GM19023 (cell line): ENCODE measurements at regions not wholly inside any gene's neighbourhood (a gene's known extent, or its start where the extent isn't known, plus 50 kb on each side); places are given as distances from the start of the nearest gene placed in this dataset.

Experiments used
- ATAC-seq: cut with Tn5 transposase; IDR thresholded peaks from one replicate; pipeline ENCODE4 v1.9.1; 2021; ENCODE audit warnings: mild to moderate bottlenecking, moderate library complexity; ENCODE audit not compliant: unreplicated experiment

DNA sequence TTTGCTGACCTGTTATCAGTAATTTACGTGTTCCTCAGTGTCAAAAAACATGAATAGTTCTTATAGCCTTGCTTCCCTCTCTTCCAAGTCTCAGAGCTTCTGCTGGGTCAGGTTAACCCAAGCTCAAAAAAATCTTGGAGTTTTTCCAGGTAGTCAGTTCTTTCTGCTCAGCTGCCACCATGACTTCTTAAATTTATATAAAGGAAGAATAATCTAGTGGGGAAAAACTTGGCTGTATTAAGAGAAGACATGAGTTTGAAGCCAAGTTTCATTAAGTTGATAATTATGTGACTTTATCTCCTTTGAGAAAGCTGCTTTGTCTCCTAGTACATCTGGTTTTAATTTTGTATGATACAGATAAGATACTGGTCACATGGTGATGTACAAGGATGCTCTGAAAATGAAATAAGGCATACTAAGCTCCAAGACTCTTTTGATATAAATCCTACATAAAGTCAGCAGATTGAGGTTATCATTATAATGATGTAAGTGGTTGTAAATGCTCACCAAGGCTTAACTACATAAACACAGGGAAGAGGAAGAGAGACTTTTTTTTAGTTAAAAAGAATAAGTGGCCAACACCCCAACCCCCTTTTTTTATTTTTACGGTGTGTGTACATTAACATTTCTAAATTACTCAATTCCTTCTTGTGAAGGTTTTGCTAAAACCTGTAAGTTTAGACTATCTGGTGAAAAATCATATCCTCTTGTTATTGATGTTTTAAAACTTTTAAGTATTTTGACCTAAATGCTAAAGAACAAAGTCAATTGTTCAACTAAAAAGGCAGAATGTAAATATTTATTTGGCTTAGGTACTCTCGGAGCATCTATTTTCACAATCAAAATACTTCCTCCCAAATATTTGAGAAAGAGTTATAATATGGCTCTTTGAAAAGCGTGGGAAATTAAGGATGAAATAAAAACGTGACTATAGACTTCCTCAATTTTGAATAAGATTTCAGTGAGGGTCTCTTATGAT, 84.1 kb upstream of the SLC38A2 start:
- ATAC-seq: no peak

DNA sequence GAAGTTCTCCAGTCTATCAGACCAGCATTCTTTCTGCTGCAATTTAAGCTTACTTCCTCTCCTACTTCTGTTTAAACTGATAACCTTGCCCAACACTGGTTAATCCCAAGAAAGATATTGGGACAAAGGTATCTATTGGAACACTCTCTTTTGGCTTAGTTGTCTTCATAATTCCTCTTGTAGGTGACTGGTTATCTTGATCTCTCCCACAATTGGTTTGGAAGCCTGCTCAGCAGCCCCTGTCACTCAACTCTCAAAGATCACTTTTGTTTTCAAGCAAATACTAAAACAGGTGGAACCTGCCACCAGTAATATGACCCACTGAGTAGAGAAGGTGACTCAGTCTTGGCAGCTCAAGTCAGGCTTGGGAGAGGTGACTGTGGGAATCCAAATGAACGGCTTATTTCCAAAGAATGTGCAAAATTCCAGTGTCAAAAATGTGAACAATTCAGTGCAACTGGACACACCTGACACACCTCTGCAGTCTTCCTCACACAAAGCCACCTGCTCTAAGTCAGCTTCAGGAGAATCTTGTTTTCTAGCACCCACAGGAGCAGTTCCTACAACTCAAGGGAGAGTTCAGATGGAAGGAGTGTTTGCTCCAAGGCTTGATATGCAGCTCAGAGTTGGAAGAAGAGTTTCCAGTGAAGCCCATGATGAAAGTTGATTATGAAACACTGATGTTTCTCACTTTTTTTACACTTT, 83.2 kb upstream of the SLC38A2 start:
- no peak for ATAC-seq

DNA sequence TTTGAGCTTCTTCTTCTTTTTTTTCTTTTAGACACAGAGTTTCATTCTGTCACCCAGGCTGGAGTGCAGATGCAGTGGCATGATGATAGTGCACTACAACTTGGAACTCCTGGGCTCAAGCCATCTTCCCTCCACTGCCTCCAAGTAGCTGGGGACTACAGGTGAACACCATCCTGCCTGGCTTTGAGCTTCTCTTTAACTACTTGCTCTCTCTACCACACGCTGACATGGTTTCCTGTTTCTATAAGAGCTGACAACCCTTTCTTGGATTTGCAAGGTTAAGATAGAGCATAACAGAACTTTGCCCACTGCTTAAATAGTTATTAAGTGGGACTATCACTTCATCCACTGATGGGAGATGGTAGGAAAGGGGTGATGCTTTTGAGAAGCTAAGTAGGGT, 82.4 kb upstream of the SLC38A2 start:
- ATAC-seq: no peak

DNA sequence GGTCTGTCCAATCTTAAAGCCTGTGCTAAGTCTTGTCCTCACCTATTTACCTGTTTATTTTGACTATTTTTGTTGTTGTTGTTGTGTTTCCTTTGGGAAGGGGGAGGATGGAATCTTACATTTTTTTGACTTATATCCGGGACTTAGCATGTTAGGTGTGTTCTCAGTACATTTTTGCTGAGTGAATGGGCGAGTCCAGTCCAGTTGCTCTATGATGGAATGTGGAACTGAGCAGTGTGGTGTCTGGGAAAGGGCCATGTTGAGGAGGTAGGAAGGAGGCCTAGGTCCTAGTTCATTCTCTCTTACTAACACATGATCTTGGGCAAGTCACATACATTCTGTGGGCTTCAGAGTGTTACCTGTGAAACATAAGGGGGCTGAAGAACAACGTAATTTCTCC, 80.9 kb upstream of the SLC38A2 start:
- ATAC-seq: no peak

DNA sequence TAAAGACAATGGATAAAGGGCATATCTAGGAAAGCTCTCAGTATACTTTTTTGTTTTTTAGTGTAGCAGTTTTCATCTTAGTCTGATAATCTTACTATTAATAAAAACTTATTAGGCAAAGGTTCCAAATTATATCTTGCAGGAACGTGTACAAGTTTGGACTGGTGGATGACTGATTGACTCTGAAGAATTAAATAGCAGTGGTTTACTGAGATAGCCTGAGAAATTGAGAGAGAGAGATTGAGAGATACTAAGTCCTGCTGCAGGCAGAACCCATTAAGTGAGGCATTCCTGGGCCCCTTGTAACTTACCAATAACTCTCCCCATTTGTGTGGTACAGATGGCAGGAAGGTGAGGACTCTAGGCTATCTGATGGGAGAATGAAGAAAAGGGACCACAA, 80.2 kb upstream of the SLC38A2 start:
- no peak for ATAC-seq

DNA sequence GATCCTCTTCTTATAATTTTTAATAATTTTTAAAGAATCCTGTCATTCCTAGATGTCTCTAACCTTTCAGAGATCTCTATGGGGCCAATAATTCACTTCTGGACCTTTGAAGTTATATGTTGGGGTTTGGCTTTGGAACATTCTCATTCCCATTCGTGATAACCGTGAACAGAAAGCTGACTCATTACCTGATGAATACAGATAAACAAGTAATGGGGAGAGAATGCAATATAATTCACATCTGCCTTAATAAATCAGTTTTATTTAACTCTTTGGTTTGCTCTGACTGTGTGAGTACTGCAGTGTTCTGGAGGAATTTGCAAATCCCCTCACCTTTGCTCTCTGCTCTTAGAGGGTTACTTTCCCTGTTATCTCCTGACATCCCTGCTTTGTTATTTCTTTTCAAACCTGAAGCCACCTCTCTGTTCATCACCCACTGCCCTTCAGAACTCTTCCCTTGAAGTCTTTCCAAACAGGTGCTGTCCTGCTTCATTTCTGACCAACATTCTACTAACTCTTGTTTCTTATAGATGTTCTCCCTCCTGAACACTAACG, 79.6 kb upstream of the SLC38A2 start:
- no peak for ATAC-seq

DNA sequence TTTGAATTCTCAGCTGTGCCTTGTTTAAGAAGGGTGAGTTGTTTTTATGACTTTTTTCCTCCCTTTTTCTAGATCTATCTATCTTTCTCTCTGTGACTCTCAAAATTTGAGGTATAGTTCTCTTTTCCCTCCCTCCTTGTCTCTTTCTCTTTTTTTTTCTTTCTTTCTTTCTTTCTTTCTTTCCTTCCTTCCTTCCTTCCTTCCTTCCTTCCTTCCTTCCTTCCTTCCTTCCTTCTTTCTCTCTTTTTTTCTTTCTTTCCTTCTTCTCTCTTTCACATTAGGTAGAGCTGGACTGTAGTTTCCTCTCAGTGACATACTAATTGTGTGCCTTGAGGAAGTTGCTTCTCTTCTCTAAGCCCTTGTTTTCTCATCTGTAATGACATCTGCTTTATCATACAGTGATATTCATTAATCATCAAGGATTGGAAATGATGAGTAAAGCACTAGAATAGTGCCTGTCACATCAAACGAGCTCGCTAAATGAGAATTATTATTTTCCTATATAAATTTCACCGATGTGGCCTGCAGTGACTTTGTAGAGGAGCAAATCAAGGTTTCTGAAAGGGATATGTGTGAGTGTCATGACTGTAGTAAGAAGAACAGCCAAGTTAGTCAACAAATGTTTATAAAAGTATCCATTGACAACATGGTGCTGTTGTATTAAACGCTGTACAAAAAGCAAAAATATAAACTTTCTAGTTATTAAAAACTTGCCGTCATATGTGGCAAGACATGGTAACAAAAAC, 78.9 kb upstream of the SLC38A2 start:
- ATAC-seq: no peak

DNA sequence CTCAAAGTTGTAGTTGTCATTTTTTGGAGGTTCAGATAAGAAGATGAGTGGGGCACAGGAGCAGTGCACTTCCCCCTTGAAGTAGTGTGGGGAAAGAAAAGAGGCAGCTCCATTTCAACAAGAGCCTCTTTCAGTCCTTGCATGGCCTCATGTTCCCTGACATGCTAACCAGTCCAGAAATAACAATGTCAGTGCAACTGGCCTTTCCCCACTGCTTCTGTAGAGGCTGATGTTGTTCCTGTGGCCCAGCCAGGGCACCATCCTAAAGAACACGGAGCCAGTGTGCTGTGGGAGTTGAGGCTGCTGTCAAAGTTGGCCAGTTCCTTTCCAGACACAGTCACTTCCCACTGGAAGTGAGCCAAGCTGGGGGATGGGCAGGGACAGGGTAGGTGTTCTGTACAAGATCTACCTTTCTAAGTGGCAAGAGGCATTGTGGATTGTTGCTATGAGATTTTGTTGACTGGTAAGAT, 77.7 kb upstream of the SLC38A2 start:
- no peak for ATAC-seq

DNA sequence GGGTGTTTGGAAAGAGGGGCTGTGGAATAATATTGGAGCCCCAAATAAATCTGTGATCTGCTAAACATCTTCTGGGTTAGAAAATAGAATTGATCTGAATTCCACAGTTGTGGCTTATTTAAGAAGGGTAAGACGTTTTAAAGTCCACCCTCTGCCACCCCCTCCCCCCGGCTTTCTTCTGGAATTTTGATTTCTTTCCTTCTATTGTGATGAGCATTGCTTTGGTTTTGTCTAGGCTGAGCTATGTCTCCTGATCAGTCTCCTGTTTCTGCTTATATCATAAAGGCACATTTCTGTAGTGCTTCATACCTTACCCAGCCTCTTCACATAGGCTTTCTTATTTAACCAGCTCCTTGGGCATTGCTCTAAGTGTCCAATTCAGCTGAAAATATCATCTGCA, 77.3 kb upstream of the SLC38A2 start:
- ATAC-seq: no peak

DNA sequence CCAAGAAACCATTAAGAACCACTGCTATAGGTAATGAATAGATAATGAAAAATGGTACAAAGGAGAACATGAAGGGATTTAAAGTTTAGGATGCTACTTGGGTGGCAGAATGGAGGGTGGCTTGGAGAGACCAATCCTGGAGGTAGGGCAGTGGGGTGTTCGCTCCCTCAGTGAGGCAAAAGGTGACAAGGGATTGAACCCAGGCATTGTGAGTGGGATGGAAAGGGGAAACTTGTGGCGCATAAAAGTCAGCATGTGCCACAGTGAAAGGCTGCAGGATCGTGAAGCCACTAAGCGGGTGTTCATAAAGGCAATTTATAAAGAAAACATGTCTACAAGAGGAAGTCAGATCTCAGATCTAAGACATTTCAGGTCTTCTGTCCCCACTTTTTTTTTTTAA, 76.7 kb upstream of the SLC38A2 start:
- no peak for ATAC-seq

DNA sequence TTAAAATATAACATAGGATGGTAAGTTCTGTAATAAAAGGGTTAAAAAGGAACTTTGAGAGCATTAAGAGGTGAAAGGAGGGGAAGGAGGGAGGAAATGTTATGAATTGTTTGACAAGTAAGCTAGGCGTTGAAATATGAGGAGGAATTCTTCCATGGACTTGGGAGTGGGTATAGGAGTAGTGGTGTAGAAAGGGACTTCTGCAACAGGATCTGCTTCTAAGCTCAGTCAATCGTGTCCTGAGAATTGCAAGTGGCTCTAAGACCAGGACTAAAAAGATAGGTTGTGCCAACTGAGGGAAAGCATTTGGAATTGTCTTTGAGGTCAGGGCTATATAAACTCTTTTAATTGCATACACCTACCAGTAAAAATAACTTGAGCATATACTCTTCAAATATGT, 74.1 kb upstream of the SLC38A2 start:
- no peak for ATAC-seq

DNA sequence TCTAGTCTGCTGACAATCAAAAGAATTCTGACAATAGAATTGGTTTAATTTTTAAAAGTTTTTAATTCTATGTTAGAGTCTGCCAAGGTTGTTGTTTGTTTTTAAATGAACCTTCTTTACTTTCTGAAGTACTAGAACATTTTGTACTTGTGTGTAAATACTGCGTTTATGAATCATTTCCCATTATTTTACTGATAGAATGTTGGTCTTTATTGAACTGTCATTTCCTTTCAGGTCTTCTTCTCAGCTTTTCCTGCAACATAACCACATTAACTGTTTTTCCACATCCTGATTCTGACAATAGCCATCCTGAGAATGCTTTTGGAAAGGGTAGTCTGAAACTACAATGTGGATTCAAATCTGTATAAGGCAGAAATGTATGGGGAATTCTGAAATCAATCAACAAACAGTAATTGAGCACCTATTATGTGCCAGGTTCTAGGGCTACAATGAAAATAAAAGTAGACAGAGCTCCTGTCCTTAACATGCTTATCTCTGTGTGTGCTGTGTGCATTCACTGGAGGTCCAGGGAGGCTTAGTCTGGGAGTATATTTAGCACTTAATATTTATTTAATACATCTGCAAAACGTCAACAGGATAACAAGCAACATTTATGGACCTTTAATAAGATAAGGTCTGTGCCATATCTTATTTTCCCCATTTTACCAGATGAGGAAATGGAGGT, 73.1 kb upstream of the SLC38A2 start:
- no peak for ATAC-seq

DNA sequence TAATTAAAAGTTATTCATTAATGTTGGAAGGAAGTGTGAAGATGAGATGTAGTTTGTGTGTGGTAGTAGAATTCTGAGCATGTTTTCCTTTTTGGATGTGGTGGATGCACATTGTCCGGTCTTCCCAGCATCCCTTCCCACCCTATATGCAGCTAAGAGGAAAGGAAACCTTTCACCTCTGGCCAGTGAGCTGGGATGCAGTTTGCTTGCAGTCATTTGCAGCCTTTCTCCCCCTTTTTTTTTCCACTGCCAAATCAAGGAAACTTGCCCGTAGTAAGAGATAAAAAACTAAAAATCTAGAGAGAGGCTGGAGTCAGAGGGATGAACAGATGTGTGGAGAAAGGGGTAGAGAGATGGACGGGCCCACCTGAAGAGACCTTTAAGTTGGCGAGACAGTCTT, 72.5 kb upstream of the SLC38A2 start:
- no peak for ATAC-seq

DNA sequence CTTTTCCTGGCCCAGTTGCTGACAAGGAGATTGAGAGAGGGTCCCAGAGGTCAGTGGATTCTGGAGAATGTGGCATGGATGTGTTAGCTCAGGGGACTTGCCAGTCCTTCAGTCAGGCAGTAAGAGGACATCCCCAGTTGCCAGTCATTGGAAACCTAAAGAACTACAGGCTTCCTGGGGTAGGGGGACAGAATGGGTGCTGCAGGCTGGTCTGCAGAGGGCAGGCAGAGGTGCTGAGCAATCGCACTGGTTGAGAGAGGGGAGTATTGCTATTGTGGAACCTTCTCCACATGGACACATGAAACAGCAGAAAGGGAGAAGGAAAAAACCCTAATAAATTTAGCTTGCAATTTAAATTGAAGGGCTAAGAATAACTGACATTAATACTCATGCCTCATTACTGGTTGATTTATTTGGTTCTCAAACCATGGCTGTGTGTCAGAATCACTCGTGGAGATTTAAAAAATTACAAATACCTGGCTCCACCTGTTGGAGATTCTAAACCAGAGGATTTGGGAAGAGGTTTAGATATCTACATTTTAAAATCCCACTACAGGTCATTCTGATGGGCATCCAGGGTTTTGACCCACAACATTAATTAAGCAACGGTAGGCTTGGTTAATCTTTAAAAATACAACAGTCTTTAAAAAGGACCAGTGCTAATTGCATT, 71.2 kb upstream of the SLC38A2 start:
- no peak for ATAC-seq

DNA sequence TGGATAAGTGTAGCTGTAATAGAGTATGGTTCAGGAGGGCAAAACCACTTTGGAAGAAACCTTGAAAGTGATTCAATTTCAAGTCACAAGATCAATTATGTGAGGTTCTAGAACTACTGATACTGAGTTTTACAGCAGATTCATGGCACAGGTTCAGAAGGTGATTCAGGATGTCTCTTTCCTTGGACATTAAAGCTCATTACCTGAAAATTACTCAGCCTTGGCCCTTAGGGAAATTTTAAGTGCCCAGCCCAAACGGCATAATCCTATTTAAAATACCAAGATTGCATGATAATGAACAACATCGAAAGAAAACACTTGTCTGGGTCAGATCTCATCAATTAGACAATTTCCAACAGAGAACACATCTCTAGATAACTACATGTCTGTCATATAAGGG, 70.2 kb upstream of the SLC38A2 start:
- ATAC-seq: no peak

DNA sequence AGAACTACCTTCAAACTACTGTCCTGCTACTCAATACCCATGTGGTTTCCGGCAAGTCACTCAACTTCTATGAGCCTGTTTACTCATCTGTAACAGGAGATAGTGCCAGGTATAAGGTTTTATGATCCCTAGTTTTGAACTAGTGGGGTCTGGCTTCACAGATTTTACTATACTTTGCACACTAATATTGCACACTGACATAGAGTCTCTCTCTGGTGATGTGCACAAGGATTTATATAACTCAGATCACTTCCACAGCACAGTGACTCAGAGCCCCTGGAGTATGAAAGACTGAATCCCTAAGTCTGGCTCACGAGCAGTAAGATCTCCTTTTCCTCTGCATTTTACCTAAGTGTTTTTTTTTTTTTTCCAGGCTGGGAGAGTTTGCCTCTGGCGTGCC, 69.7 kb upstream of the SLC38A2 start:
- ATAC-seq: no peak

DNA sequence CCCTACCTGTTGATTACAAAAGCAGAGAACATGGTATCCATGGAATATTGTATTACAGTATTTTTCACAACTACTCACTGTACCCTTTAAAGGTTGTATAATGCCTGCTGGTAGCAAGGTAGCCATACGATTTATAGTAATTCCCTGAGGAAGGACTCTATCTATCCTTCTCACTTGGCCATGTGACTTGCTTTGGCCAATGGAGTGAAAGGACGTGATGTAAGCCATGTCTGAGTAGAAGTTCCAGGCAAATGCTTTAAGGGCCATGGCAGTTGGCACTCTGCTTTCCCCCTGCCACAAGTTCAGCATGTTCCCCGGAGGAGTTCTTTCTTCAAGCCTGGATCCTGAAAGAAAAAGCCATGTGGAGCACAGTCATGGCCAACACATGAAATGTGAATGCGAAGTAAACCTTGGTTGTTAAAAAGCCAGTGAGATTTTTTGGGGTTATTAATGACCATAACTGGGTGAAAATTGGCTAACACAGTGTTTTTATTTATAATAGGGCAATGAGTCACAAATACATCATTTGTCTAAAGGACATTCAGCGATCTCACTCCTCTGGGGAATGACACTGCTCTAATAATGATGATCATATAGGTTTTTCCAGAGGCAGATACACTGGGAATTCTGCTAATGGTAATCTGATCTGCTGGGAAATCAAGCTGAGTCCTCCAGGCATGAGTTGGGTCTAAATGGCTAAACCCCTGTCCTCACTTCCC, 67.4 kb upstream of the SLC38A2 start:
- no peak for ATAC-seq

DNA sequence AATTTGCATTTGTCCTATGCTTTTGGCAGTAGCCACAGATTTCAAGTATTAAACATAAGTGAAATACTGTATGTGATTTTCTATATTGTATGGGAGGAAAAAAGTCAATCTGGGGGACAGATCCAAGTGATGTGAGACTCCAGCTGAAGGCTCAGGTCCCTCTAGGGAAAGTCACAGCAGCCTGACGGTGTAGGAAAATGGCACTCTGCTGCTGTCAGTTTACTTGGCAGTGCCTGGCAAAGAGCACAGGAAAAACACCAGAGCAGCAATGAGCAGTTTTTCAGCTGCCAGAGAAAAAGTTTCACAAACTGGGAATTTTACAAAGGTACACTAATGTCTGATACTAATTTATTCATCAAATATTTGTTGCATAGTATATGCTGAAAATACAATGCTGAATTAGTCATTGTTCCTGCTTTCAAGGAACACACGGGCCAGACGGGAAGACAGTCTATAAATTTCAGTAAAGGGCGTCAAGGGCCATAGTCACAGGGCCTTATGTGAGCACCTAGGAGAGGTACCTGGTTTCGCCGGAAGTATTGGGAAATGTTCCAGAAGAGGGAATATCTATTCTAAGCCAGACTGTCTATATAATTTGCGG, 66.2 kb upstream of the SLC38A2 start:
- no peak for ATAC-seq

DNA sequence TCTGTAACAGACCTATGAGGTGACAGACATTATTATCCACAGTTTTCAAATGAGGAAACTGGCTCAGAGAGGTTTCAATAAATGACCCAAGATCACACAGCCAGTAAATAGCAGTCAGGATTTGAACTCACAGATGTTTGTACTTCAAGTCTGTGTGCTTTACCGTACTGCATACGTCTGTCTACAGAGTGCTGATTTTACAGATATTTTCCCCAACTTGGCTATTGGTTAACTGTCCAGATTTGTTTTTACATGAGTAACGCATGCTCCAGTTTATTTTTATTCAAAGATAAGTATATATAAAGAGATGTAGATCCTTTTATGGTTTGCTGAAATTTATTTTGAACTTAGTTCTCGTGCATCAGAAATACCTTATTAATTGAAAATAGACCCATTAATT, 65.7 kb upstream of the SLC38A2 start:
- ATAC-seq: no peak
